ENCODE measurements at regions not wholly inside any gene's neighbourhood (a gene's known extent, or its start where the extent isn't known, plus 50 kb on each side); places are given as distances from the start of the nearest gene placed in this dataset.

DNA sequence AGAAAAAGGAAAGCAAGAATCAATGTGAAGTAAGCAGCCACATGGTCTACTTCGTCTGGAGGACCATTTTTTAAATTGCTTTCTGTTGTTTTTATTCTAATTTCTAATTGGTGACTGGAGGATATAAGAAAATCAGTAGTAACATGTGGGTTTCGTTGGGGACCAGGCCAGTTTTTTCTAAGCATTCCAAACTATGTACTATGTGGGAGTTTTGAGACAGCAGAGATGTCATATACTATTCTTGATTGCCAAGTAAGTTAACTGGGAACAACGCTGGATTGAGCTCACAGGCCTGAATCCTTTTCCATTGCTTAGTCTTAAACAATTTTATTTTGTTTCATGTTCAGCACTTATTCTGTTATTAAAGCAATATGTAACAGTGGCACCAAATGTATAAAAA is 225.7 kb downstream of the TMEM167A start:
- TF ChIP-seq CTCF (IDR thresholded peaks at IDR 0.05; ENCODE audit: insufficient read depth, low read length) (no peak), REST (IDR thresholded peaks at IDR 0.05; ENCODE audit: insufficient replicate concordance, low read depth) (no peak), POLR2AphosphoS5 (IDR thresholded peaks at IDR 0.05; ENCODE audit: low read depth) (no peak), GABPA (IDR thresholded peaks at IDR 0.05; ENCODE audit: low read depth) (no peak)

All from HL-60 (cell line).